ENCODE measurements at regions not wholly inside any gene's neighbourhood (a gene's known extent, or its start where the extent isn't known, plus 50 kb on each side); places are given as distances from the start of the nearest gene placed in this dataset.
A peak's percentile ranks its signal among the peaks of the same experiment; 100 is the strongest.
"Not testable (repeated sequence)": the region's sequence is repeated elsewhere in the genome, so short reads cannot be mapped to it uniquely, and the experiment has no call there.

DNA sequence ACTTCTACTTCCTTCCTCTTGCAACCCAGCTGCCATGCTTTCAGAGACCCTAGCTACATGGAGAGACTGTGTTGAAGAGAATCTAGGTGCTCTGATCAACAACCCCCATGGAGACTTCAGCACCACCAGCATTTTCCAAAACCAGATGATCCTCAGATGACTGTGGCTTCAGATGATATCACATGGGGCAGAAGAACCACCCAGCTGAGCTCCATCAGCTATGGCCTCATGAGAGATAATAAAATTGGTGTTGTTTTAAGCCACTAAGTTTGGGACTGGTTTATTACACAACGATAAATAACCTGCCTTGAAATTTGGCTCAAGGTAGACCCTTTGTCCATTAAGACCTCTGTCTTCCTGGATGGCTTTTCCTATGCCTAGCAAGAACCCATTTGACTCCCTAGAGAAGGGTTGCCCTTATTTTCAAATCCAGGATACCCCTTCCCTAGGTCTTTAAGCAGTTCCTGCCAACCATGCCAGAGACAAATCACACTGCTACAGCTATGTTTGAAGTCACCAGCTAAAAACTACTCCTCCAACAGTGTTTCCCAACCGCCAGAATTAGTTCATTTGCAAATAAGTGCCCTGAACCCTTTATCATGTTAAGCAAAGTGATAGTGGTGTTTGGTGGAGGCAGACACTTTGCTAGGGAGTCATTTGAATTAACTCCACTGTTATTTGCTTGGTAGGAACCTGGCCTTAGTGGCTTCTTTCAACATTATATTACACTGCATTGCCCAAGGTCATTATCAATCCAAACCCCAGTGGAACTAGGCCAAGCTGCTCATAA, 136.9 kb upstream of the PALS2 start:
- DNase-seq = no peak

- no peak for DNase-seq
These were observed 135.0 kb upstream of the PALS2 start for GRCh38 chr7:24438232-24438631.

- not testable (repeated sequence) for DNase-seq
These were observed 134.1 kb upstream of the PALS2 start for GRCh38 chr7:24439104-24439503.

- DNase-seq = no peak
These were observed 132.4 kb upstream of the PALS2 start for GRCh38 chr7:24440892-24441291.

- no peak for DNase-seq
These were observed 131.8 kb upstream of the PALS2 start for GRCh38 chr7:24441314-24442027.

- peak; percentile 35 for DNase-seq
These were observed 131.0 kb upstream of the PALS2 start for GRCh38 chr7:24442170-24442777.

- DNase-seq = no peak
These were observed 128.4 kb upstream of the PALS2 start for GRCh38 chr7:24444666-24445440.

GRCh38 chr7:24448038-24448437, 125.2 kb upstream of the PALS2 start:
- no peak for DNase-seq

DNA sequence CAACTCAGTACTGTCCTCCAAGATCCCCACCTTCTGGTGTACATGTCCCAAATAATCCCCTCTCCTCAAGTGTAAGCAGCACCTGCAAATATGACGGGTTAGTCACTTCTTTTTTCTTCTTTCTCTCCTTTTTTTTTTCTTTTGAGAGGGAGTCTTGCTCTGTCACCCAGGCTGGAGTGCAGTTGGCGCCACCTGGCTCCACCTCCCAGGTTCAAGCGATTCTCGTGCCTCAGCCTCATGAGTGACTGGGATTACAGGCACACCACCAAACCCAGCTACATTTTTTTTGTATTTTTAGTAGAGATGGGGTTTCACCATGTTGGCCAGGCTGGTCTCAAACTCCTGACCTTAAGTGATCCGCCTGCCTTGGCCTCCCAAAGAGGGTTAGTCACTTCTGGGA, 123.8 kb upstream of the PALS2 start:
- DNase-seq = not testable (repeated sequence)

DNA sequence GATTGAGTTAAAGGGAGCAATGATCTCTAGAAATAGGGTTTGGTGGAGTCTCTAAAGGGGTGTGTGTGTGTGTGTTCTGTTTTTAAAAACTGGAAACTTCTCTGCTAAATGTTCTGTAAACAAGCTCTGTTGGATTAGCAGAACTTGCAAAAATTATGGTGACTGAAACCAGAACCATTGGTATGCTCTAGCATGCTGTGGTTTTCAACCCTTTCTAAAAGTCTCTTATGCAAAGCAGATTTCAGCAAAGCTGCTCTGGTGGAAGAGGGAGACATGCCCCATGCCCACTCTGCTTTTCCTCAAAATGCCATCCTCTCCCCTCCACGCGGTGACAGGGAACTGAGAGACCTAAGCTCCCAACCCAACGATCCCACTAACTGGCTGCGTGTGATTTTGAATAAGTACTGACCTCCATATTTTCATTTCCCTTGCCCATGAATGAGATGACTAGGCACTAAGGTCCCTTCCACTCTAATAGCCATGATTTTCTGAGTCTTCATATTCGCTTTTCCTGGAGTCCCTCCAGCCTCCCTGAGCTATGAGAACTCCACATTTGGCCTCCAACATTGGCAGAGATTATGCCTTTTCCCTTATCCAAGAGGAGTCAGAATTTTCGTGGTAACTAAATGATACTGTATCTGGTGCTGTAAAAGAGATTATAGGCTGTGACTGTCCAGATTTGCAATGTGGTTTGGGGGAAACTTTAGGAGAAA, 117.3 kb upstream of the PALS2 start:
- DNase-seq = no peak

DNA sequence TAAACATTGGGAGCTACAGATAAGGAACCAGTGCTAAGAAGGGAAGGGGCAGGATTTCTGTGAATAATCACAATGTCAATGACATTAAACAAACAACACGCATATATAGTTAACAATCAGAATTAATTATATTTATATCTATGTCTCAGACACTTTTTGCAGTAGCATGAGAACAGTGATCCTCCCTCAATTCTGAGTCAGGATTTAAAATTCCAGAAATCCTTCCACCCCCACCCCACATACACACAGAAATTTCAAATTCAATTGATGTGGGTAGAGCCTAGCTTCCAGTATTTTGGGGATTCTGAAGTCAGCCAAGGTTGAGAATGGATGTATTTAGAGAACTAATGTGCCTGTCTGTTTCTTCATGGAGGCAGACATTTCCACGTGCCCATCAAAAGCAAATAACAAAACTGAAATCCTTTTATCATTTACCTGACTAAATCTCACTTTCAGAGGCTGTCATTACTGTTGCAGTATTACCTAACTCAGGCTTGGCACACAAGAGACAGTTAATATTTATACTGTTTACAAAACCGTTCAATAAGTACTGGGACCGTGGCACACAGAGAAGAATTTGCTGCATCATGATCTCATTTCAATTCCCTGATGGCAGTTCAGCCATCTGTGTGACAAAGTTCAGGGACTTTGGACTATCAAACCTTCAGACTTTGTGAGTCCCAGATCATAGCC, 116.6 kb upstream of the PALS2 start:
- no peak for DNase-seq

- DNase-seq = no peak
These were observed 116.1 kb upstream of the PALS2 start for GRCh38 chr7:24457219-24457558.

DNA sequence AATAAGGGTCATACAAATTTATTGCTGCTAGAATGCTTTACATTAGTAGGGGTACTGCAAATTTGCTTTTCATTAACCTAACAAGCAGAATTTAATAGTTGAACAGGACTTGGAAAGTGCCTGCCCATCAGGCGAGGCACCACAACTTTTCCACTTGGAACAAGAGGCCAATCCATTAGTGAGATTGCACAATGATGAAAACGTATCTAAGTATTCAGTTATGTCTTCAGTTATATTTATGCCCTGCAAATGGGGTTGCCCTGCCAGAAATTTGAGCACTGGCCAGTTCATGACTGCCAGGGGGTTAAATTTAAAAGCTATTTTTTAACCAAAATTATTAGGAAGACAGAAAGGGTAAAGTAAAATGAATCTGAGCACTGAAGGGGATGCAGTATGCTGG, 111.1 kb upstream of the PALS2 start:
- DNase-seq = no peak

- DNase-seq = no peak
These were observed 110.3 kb upstream of the PALS2 start for GRCh38 chr7:24462984-24463383.

DNA sequence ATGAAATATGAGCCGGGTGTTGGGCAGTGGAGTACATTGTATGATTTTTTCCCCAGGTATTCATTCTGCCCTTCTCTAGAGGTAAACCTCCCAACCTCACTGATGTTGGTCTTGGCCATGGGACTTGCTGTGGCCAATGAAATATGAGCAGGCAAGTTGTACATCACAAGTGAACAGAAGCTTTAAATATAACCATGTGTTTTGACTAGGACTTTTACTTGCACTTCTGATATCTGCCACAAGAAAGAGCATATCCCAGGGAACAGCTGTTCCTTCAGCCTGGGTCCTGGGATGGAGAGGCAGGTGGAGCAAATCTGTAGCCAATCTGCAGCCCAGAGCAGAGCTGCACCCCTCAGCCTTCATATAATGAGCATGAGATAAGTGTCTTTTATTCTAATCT, 109.8 kb upstream of the PALS2 start:
- no peak for DNase-seq

DNA sequence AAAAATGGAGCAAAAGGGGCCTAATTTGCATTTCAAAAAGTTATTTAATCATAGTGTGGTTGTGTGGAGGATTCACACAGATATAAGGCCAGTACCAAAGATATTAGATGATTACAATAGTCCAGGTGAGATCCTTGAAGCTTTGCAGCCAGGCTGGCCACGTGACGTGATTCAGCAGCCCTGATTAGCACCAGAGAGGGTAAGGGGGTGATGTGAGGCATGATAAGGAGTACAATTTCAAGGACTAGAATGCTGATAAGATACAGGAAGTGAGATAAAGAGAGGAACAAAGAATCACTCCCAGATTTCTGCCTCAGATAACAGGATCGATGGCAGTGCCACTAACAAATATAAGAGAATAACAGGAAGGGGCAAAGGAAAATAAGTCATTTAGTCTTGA, 108.4 kb upstream of the PALS2 start:
- DNase-seq = no peak

DNA sequence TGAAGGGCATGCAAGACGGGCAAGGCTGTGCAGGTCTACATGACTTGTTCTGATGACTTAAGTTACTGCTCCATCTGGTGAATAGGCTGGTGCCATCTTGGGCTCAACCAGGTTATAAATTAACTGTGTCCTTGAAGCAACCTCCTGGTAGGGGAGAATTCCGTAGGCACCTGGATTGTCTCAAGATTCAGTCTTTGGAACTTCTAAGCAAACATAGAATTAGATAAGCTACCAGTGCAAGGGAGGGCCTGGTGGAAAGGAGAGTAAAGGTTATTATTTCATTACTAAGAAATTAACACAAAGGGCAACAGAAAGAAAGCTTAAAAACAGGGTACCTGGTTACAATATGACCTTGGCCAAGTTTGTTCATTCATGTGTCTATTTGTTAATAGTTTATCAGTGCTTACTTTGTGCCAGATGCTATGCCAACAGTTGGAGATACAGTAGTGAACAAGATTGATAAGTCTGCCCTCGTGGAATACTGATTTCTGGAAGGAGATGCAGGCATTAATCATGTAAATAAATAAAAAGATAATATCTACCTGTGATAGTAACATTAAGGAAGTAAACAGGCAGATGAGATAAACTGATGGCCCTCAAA, 107.0 kb upstream of the PALS2 start:
- DNase-seq = no peak

GRCh38 chr7:24469118-24469517, 104.1 kb upstream of the PALS2 start:
- no peak for DNase-seq

GRCh38 chr7:24472093-24472492, 101.2 kb upstream of the PALS2 start:
- no peak for DNase-seq

- no peak for DNase-seq
These were observed 97.9 kb upstream of the PALS2 start for GRCh38 chr7:24475166-24475961.

GRCh38 chr7:24476227-24476626, 97.0 kb upstream of the PALS2 start:
- no peak for DNase-seq
